ENCODE measurements at regions not wholly inside any gene's neighbourhood (a gene's known extent, or its start where the extent isn't known, plus 50 kb on each side); places are given as distances from the start of the nearest gene placed in this dataset.

DNA sequence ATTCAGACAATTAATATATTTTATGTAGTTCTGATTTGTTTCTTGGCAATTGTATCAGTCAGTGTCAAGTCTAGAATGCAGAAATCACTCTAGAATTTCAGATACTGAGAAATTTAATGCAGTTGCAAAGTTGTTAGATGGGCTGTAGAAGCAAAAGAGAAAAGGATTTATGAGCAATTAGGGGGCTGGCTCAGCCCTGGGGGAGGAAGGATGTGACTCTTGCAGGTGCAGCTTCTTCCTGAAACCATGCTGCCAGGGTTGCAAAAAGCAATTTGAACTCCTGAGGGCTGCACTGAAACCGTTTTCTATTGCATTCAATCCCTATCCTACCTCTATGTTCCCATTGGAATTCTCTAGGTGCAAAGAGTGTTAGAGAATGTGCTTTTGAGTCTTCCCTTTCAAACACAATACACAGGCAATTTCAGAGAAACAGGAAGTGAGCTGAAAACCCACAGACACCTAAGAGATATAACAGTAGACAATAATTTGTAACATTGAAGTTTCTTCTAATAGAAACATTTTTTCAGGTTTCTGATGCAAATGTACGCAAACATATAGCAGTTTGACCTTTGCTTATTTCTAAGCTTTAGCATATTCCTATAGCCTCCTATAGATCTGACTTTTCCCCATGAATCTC lies 814.7 kb upstream of the ATXN8OS start:
- no peak overlapping the region for H3K27ac ChIP-seq (ENCODE audit: extremely low read depth, low read depth, low read length)
- no peaks in the 10 kb centered on the region for H3K9me3 ChIP-seq (ENCODE audit: control insufficient read depth, insufficient read depth, low read depth, low read length)
- ChIA-PET CTCF (no interaction called here), POLR2A (no interaction called here)
- no peak overlapping the region for H3K4me3 ChIP-seq (ENCODE audit: low read depth, low read length)
- no peaks in the 10 kb centered on the region for H3K36me3 ChIP-seq (ENCODE audit: control insufficient read depth in 2 of 2, insufficient read depth in 1 of 2, low read length in 2 of 2)
- no peaks in the 10 kb centered on the region for H3K4me1 ChIP-seq (ENCODE audit: control insufficient read depth, insufficient read depth, low read length)
- TF ChIP-seq ZNF521 (tag by site-specific recombination; IDR thresholded peaks at IDR 0.05), result no peak

- no peaks in the 10 kb centered on the region for H3K9me3 ChIP-seq (ENCODE audit: control insufficient read depth, insufficient read depth, low read depth, low read length)
- ChIA-PET CTCF (no interaction called here), POLR2A (no interaction called here)
- TF ChIP-seq ZNF423 (tag by site-specific recombination; IDR thresholded peaks at IDR 0.05), result no peak
- TF ChIP-seq ZNF10 (tag by site-specific recombination; IDR thresholded peaks at IDR 0.05), result no peak
- no peak for TF ChIP-seq KLF9 (tag by site-specific recombination; IDR thresholded peaks at IDR 0.05; ENCODE audit: low read depth)
- TF ChIP-seq ZNF610 (tag by site-specific recombination; IDR thresholded peaks at IDR 0.05; ENCODE audit: borderline replicate concordance), result no peak
- TF ChIP-seq ZNF433 (tag by site-specific recombination; IDR thresholded peaks at IDR 0.05; ENCODE audit: low read depth), result no peak
- no peak for TF ChIP-seq ZNF555 (tag by site-specific recombination; conservative IDR thresholded peaks at IDR 0.05)
- TF ChIP-seq ZNF324 (tag by site-specific recombination; IDR thresholded peaks at IDR 0.05), result no peak
- TF ChIP-seq ZNF140 (tag by site-specific recombination; IDR thresholded peaks at IDR 0.05), result no peak
- no peak for TF ChIP-seq ZBTB21 (tag by site-specific recombination; IDR thresholded peaks at IDR 0.05)
- TF ChIP-seq ZNF639 (tag by site-specific recombination; IDR thresholded peaks at IDR 0.05), result no peak
- no peak for TF ChIP-seq ZNF311 (tag by site-specific recombination; IDR thresholded peaks at IDR 0.05; ENCODE audit: borderline replicate concordance)
- no peak for TF ChIP-seq ZNF585B (tag by site-specific recombination; IDR thresholded peaks at IDR 0.05)
- TF ChIP-seq ZSCAN16 (tag by site-specific recombination; IDR thresholded peaks at IDR 0.05), result no peak
- no peak for TF ChIP-seq ZNF175 (tag by site-specific recombination; IDR thresholded peaks at IDR 0.05)
- TF ChIP-seq ZNF394 (tag by site-specific recombination; IDR thresholded peaks at IDR 0.05; ENCODE audit: borderline replicate concordance), result no peak
- TF ChIP-seq ZBTB10 (tag by site-specific recombination; IDR thresholded peaks at IDR 0.05), result no peak
- H3K27ac ChIP-seq (ENCODE audit: extremely low read depth, low read depth, low read length), result no peak overlapping the region
- no peak overlapping the region for H3K4me3 ChIP-seq (ENCODE audit: low read depth, low read length)
- no peaks in the 10 kb centered on the region for H3K4me1 ChIP-seq (ENCODE audit: control insufficient read depth, insufficient read depth, low read length)
- H3K36me3 ChIP-seq (ENCODE audit: control insufficient read depth in 2 of 2, insufficient read depth in 1 of 2, low read length in 2 of 2), result no peaks in the 10 kb centered on the region
These were observed 816.2 kb upstream of the ATXN8OS start for GRCh38 chr13:69291292-69291906.

- Histone ChIP-seq H3K4me1 (ENCODE audit: control insufficient read depth, insufficient read depth, low read length) (no peaks in the 10 kb centered on the region), H3K27ac (ENCODE audit: extremely low read depth, low read depth, low read length) (no peak overlapping the region), H3K36me3 (ENCODE audit: control insufficient read depth in 2 of 2, insufficient read depth in 1 of 2, low read length in 2 of 2) (no peaks in the 10 kb centered on the region), H3K9me3 (ENCODE audit: control insufficient read depth, insufficient read depth, low read depth, low read length) (no peaks in the 10 kb centered on the region), H3K4me3 (ENCODE audit: low read depth, low read length) (no peak overlapping the region)
- CTCF ChIA-PET, result no interaction called here
- TF ChIP-seq ZNF223 (tag by site-specific recombination; IDR thresholded peaks at IDR 0.05) (no peak), MZF1 (tag by site-specific recombination; IDR thresholded peaks at IDR 0.05; ENCODE audit: borderline replicate concordance) (no peak)
- TF ChIP-seq, protein P1, sequence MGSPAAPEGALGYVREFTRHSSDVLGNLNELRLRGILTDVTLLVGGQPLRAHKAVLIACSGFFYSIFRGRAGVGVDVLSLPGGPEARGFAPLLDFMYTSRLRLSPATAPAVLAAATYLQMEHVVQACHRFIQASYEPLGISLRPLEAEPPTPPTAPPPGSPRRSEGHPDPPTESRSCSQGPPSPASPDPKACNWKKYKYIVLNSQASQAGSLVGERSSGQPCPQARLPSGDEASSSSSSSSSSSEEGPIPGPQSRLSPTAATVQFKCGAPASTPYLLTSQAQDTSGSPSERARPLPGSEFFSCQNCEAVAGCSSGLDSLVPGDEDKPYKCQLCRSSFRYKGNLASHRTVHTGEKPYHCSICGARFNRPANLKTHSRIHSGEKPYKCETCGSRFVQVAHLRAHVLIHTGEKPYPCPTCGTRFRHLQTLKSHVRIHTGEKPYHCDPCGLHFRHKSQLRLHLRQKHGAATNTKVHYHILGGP (tag by site-specific recombination; IDR thresholded peaks at IDR 0.05), result no peak
- POLR2A ChIA-PET, result no interaction called here
These were observed 819.6 kb upstream of the ATXN8OS start for GRCh38 chr13:69288026-69288425.
